ENCODE measurements at regions not wholly inside any gene's neighbourhood (a gene's known extent, or its start where the extent isn't known, plus 50 kb on each side); places are given as distances from the start of the nearest gene placed in this dataset.

DNA sequence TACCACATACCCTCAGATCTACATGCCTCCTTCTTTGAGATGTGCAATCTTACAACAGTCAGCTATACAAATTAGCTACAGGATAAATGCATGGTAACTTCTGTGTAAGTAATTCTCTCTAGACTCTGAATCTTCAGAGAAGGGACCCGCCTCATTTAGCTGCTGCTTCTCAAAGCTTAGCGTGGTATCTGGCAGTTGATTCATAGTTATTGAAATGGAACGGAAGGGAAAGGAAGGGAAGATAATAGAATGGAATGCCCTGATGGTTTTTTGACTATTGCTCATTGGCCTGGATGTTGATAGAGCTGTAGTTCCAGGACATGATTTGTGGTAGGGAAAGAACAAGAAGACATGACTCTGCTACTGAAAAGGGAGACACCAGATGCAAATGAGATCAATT is 498.1 kb upstream of the CRIM1 start:
- no peak overlapping the region for H3K4me3 ChIP-seq (ENCODE audit: low read length)
- no peak for TF ChIP-seq CTCF (conservative IDR thresholded peaks at IDR 0.05; ENCODE audit: low read length)
- DNase-seq (ENCODE audit: low read depth): no peak

GRCh38 chr2:35831385-35831784 is 524.2 kb upstream of the CRIM1 start:
- H3K4me3 ChIP-seq (ENCODE audit: low read length): no peak overlapping the region
- no peak for DNase-seq (ENCODE audit: low read depth)
- TF ChIP-seq CTCF (conservative IDR thresholded peaks at IDR 0.05; ENCODE audit: low read length): no peak

GRCh38 chr2:35830833-35831232 is 524.7 kb upstream of the CRIM1 start:
- no peak for DNase-seq (ENCODE audit: low read depth)
- TF ChIP-seq CTCF (conservative IDR thresholded peaks at IDR 0.05; ENCODE audit: low read length): no peak
- no peak overlapping the region for H3K4me3 ChIP-seq (ENCODE audit: low read length)

- no peak overlapping the region for H3K4me3 ChIP-seq (ENCODE audit: low read length)
- TF ChIP-seq CTCF (conservative IDR thresholded peaks at IDR 0.05; ENCODE audit: low read length): no peak
- DNase-seq (ENCODE audit: low read depth): no peak
Measured at GRCh38 chr2:35827086-35827485, 528.5 kb upstream of the CRIM1 start.

DNA sequence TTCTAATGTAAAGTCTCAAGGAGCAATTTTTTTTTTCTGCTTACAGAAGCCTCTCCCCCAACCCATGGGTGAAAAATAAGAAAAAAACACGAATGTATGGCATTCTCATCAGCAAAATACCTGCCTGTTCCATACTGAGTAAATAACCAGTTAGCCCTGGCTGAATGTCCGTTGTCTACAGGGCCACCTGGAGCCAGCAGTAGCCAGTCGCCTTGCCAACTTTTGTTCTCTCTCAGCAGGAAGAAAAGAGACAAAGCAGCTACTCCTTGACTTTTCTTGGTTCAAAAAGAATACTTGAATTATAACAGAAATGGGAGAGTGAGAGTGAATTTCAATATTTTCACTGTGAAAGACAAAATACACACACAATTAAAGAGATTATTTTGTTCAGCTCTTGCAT is 532.9 kb upstream of the CRIM1 start:
- no peak for DNase-seq (ENCODE audit: low read depth)
- no peak overlapping the region for H3K4me3 ChIP-seq (ENCODE audit: low read length)
- no peak for TF ChIP-seq CTCF (conservative IDR thresholded peaks at IDR 0.05; ENCODE audit: low read length)

- no peak for DNase-seq (ENCODE audit: low read depth)
- no peak overlapping the region for H3K4me3 ChIP-seq (ENCODE audit: low read length)
- TF ChIP-seq CTCF (conservative IDR thresholded peaks at IDR 0.05; ENCODE audit: low read length): no peak
Measured at GRCh38 chr2:35821675-35822074, 533.9 kb upstream of the CRIM1 start.

GRCh38 chr2:35820391-35820790 is 535.2 kb upstream of the CRIM1 start:
- H3K4me3 ChIP-seq (ENCODE audit: low read length): no peak overlapping the region
- no peak for TF ChIP-seq CTCF (conservative IDR thresholded peaks at IDR 0.05; ENCODE audit: low read length)
- DNase-seq (ENCODE audit: low read depth): no peak

Measured in AG10803 (cell line).